ENCODE measurements at regions not wholly inside any gene's neighbourhood (a gene's known extent, or its start where the extent isn't known, plus 50 kb on each side); places are given as distances from the start of the nearest gene placed in this dataset.

DNA sequence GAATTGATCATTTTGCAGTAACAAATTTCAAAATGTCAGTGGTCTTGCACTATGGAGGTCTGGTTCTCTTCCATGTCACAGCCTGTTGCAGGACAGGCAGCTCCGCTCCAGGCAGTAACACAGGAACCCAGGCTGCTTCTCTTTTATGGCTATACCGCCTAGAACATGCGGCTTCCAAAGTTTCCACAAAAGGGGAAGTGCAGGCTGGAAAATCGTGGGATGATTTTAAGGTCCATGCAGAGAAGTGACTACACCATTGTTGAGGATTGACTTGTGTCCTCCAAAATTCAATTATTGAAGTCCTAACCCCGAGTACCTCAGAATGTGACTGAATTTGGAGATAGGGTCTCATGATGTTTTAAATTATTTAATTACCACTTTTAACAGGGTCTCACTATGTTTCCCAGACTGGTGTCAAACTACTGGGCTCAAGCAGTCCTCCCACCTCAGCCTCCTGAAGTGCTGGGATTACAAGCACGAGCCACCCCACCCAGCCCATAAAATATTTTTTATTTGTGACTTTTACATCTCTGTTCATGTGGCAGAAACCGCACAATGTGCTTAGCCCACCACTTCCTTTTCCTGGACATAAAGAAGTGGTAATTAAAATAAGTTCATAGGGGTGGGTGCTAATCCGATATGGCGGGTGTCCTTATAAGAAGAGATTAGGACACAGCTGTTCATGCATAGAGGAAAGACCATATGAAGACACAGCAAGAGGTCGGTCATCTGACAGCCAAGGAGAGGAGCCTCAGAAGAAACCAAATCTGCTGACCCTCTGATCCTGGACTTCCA, 279.2 kb upstream of the RPL38 start:
- TF ChIP-seq, protein P1, sequence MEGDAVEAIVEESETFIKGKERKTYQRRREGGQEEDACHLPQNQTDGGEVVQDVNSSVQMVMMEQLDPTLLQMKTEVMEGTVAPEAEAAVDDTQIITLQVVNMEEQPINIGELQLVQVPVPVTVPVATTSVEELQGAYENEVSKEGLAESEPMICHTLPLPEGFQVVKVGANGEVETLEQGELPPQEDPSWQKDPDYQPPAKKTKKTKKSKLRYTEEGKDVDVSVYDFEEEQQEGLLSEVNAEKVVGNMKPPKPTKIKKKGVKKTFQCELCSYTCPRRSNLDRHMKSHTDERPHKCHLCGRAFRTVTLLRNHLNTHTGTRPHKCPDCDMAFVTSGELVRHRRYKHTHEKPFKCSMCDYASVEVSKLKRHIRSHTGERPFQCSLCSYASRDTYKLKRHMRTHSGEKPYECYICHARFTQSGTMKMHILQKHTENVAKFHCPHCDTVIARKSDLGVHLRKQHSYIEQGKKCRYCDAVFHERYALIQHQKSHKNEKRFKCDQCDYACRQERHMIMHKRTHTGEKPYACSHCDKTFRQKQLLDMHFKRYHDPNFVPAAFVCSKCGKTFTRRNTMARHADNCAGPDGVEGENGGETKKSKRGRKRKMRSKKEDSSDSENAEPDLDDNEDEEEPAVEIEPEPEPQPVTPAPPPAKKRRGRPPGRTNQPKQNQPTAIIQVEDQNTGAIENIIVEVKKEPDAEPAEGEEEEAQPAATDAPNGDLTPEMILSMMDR (IDR thresholded peaks at IDR 0.05), result no peak
- TF ChIP-seq POLR2A (IDR thresholded peaks at IDR 0.05), result no peak
- TF ChIP-seq POLR2AphosphoS5 (IDR thresholded peaks at IDR 0.05), result no peak
